T-cell (primary cell): ENCODE measurements at regions not wholly inside any gene's neighbourhood (a gene's known extent, or its start where the extent isn't known, plus 50 kb on each side); places are given as distances from the start of the nearest gene placed in this dataset.

Source experiments
- ATAC-seq, 4 experiments: fragments of 200-7000 bp in 3 of 4; fragments of 150-1000 bp in 1 of 4; cut with Tn5 transposase; replicated peaks in 1 of 4; 1 replicate in 3 of 4; 2 replicates in 1 of 4; pipeline ENCODE4 v1.10.0; 2021; ENCODE audit warnings: moderate library complexity in 3 of 4, mild to moderate bottlenecking in 2 of 4, moderate number of reproducible peaks in 1 of 4
- CTCF ChIA-PET, 2 donors: fragments of 300-600 bp; sonication (Branson Sonifier 250); formaldehyde crosslinking; loops; one replicate each; lab custom pipeline; 2022; ENCODE audit warnings: antibody characterized with exemption in 2 of 2; lab: Charles Lee
- POLR2A ChIA-PET, 2 donors: fragments of 300-600 bp; sonication (Branson Sonifier 250); formaldehyde crosslinking; loops; one replicate each; lab custom pipeline; 2022; ENCODE audit warnings: antibody characterized with exemption in 2 of 2; lab: Charles Lee
- DNase-seq, 35 experiments: peaks; one replicate each; pipeline versions ENCODE4 v3.0.0 to v3.0.0-alpha.2; 2013 to 2023
- H3K27ac ChIP-seq: one replicate; pipeline ENCODE4 v1.5.1; 2013; ENCODE audit warnings: low read length
- H3K27me3 ChIP-seq, 2 experiments: replicated peaks in 1 of 2; 1 replicate in 1 of 2; 2 replicates in 1 of 2; pipeline versions ENCODE4 v1.6.1 to v1.7.0; 2013; ENCODE audit warnings: low read length in 1 of 2, mixed read lengths in 1 of 2; ENCODE audit not compliant: control insufficient read depth in 2 of 2, insufficient read depth in 2 of 2; ENCODE audit errors: extremely low read depth in 1 of 2
- H3K36me3 ChIP-seq, 2 donors: 1 replicate in 1 of 2; 2 replicates in 1 of 2; pipeline versions ENCODE4 v1.6.1 to v1.7.0; 2013; ENCODE audit warnings: low read length in 1 of 2; ENCODE audit not compliant: control insufficient read depth in 2 of 2, insufficient read depth in 1 of 2; ENCODE audit errors: extremely low read depth in 1 of 2
- H3K4me1 ChIP-seq, 2 experiments: 1 replicate in 1 of 2; 2 replicates in 1 of 2; pipeline versions ENCODE4 v1.6.1 to v1.7.0; 2013; ENCODE audit warnings: low read length in 2 of 2, mixed read lengths in 1 of 2; ENCODE audit not compliant: insufficient read depth in 2 of 2, control insufficient read depth in 1 of 2; ENCODE audit errors: extremely low read depth in 1 of 2
- H3K4me3 ChIP-seq, 2 donors: 1 replicate in 1 of 2; 2 replicates in 1 of 2; pipeline versions ENCODE4 v1.5.1 to v1.7.0; 2013; ENCODE audit warnings: mild to moderate bottlenecking in 2 of 2, low read length in 1 of 2, moderate library complexity in 1 of 2; ENCODE audit not compliant: control insufficient read depth in 1 of 2; ENCODE audit errors: extremely low read depth in 1 of 2
- H3K9me3 ChIP-seq: 2 replicates; pipeline ENCODE4 v1.7.0; 2013
- H3K27ac Mint-ChIP-seq, 2 donors: one replicate each; pipeline ENCODE4 v1.8.0; 2020 to 2021; ENCODE audit warnings: mild to moderate bottlenecking in 2 of 2, mixed read lengths in 2 of 2
- H3K27me3 Mint-ChIP-seq, 2 donors: one replicate each; pipeline ENCODE4 v1.8.0; 2021 to 2022; ENCODE audit warnings: mixed read lengths in 2 of 2
- H3K36me3 Mint-ChIP-seq: one replicate; pipeline ENCODE4 v1.8.0; 2021; ENCODE audit warnings: mixed read lengths
- H3K4me1 Mint-ChIP-seq, 3 donors: one replicate each; pipeline ENCODE4 v1.8.0; 2020 to 2022; ENCODE audit warnings: mixed read lengths in 3 of 3, mild to moderate bottlenecking in 1 of 3
- H3K4me3 Mint-ChIP-seq, 3 donors: one replicate each; pipeline ENCODE4 v1.8.0; 2020 to 2022; ENCODE audit warnings: mild to moderate bottlenecking in 3 of 3, mixed read lengths in 3 of 3, moderate library complexity in 3 of 3
- H3K9me3 Mint-ChIP-seq, 3 donors: one replicate each; pipeline ENCODE4 v1.8.0; 2020 to 2022; ENCODE audit warnings: mixed read lengths in 3 of 3
- WGBS: methylation state at CpG from one replicate; pipeline ENCODE4 v1.1.5; 2013; ENCODE audit warnings: missing lambda C conversion rate; ENCODE audit not compliant: insufficient coverage; 5-methylcytosine and 5-hydroxymethylcytosine counted together

DNA sequence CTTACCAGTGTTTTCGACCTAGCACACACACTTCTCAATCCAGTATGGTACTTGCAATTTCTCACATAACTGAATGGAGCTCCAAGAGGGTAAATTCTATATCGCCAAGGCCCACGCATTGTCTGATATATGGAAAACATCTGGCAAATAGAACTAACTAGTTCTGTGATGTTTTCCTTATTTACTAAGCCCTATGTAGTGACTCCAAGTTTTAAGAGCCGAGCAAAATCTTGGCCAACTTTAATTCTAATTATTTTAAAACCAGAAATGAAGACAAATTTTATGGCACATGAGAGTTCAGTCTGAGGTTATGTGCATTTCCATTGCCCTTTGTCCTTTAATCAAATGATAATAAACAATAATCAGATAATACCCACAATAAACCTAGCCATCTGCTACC is 1119.7 kb upstream of the CNTNAP5 start:
- ATAC-seq (no peak), DNase-seq (no peak)
- Histone ChIP-seq H3K27ac (no peak overlapping the region), H3K36me3 (no peaks in the 10 kb centered on the region), H3K27me3 (no peaks in the 10 kb centered on the region), H3K9me3 (no peaks in the 10 kb centered on the region), H3K4me1 (no peaks in the 10 kb centered on the region), H3K4me3 (no peak overlapping the region)
- H3K27me3 Mint-ChIP-seq: no peaks in the 10 kb centered on the region
- H3K9me3 Mint-ChIP-seq: peaks cover 7 to 10% (median 9%) of the 10 kb centered on the region in 3 donors
- no peaks in the 10 kb centered on the region for H3K4me1 Mint-ChIP-seq
- ChIA-PET POLR2A (no interaction called here), CTCF (no interaction called here)
- no peaks in the 10 kb centered on the region for H3K36me3 Mint-ChIP-seq
- H3K27ac Mint-ChIP-seq: no peak overlapping the region
- no CpG with 5 or more reads among the region's 4 CpGs for WGBS
- H3K4me3 Mint-ChIP-seq: no peak overlapping the region

DNA sequence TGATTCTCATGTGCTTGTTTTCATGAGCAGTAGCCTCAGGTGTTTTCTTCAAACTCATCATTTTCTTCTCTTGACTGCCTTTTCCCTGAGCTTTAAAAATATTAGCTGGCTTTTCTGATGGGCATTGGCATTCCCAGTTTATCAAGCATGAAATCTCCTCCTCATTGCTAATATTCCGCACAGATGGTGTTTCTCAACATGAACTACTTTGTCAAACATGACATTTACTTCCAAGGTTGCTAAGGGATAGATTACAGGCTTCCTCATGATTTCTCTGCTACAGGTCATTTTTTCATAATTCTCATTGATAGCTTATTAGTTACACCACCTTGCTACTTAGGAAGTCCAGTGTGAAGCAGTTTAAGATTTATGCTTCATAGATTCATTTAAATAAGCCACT is 1116.9 kb upstream of the CNTNAP5 start:
- Histone ChIP-seq H3K36me3 (no peaks in the 10 kb centered on the region), H3K4me3 (no peak overlapping the region), H3K4me1 (no peaks in the 10 kb centered on the region), H3K9me3 (no peaks in the 10 kb centered on the region), H3K27me3 (no peaks in the 10 kb centered on the region), H3K27ac (no peak overlapping the region)
- no CpG with 5 or more reads among the region's 1 CpG for WGBS
- CTCF ChIA-PET: no interaction called here
- H3K36me3 Mint-ChIP-seq: no peaks in the 10 kb centered on the region
- no peaks in the 10 kb centered on the region for H3K4me1 Mint-ChIP-seq
- POLR2A ChIA-PET: no interaction called here
- ATAC-seq: no peak
- no peak overlapping the region for H3K4me3 Mint-ChIP-seq
- no peak for DNase-seq
- H3K27me3 Mint-ChIP-seq: no peaks in the 10 kb centered on the region
- peaks cover 6 to 16% (median 13%) of the 10 kb centered on the region in 3 donors for H3K9me3 Mint-ChIP-seq
- no peak overlapping the region for H3K27ac Mint-ChIP-seq

DNA sequence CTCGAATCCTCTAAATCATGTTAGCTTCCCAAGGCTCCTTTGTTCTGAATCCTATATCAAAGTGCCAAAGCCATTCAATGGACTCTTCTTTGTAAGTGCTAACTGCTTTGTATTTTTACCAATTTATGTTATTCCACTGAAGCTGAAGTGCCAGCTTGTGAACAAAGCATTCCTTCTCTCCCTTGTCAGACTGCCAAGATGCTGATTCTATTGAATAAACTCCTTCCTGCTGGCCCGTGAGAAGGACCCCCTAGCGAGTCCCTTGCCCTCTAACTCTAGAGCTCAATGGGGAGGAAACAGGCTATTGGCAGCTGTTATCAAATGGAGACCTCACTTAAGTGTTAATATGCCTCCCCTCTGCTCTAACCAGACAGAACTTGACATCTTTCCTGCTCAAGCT is 1097.9 kb upstream of the CNTNAP5 start:
- POLR2A ChIA-PET: no interaction called here
- H3K9me3 ChIP-seq: no peaks in the 10 kb centered on the region
- Mint-ChIP-seq H3K27ac (no peak overlapping the region), H3K4me1 (no peaks in the 10 kb centered on the region), H3K36me3 (no peaks in the 10 kb centered on the region), H3K4me3 (no peak overlapping the region), H3K9me3 (peaks cover 21 to 58% (median 43%) of the 10 kb centered on the region in 3 donors), H3K27me3 (no peaks in the 10 kb centered on the region)
- CTCF ChIA-PET: no interaction called here
- H3K4me1 ChIP-seq: no peaks in the 10 kb centered on the region
- no peaks in the 10 kb centered on the region for H3K36me3 ChIP-seq
- WGBS: 50% methylated on average over 1 of the region's 3 CpGs
- no peak for ATAC-seq
- no peak overlapping the region for H3K4me3 ChIP-seq
- DNase-seq: no peak
- no peaks in the 10 kb centered on the region for H3K27me3 ChIP-seq
- H3K27ac ChIP-seq: no peak overlapping the region

DNA sequence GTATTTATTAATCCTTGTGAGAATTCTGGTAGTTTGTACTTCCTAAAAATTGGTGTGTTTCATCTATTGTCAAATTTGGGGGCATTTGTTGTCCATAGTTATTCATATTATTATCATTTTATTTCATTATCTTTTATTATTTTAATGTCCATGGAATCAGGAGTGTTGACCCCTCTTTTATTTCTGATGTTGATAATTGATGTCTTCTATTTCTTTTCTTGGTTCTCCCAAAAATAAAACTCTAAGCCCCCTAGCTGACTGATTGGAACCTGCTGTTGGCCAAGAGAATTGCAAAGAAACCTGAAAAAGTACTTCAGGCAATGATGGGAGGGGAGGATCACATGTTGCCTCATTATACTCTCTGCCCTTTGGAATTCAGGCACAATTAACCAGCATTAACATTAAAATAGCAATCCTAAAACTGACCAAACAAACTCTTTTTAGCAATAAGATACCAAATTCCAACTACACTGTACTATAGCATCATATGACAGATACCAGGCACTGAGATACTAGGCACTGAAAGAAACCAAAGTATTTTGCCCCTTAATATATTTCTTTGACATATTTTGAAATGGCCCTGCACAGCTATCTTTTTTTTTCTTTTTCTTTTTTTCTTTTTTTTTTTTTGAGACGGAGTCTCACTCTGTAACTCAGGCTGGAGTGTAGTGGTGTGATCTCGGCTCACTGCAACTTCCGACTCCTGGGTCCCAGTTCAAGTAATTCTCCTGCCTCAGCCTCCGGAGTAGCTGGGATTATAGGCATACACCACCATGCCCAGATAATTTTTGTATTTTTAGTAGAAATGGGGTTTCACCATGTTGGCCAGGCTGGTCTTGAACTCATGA is 1097.2 kb upstream of the CNTNAP5 start:
- ChIA-PET POLR2A (no interaction called here), CTCF (no interaction called here)
- H3K27me3 Mint-ChIP-seq: no peaks in the 10 kb centered on the region
- no peaks in the 10 kb centered on the region for H3K4me1 ChIP-seq
- no peak overlapping the region for H3K4me3 ChIP-seq
- no peak overlapping the region for H3K4me3 Mint-ChIP-seq
- ATAC-seq: no peak
- no peaks in the 10 kb centered on the region for H3K4me1 Mint-ChIP-seq
- no peaks in the 10 kb centered on the region for H3K27me3 ChIP-seq
- no CpG with 5 or more reads among the region's 4 CpGs for WGBS
- no peaks in the 10 kb centered on the region for H3K36me3 ChIP-seq
- H3K36me3 Mint-ChIP-seq: no peaks in the 10 kb centered on the region
- no peak overlapping the region for H3K27ac Mint-ChIP-seq
- no peak for DNase-seq
- H3K9me3 Mint-ChIP-seq: peaks cover 19 to 54% (median 43%) of the 10 kb centered on the region in 3 donors
- H3K9me3 ChIP-seq: no peaks in the 10 kb centered on the region
- H3K27ac ChIP-seq: no peak overlapping the region

GRCh38 chr2:122929347-122929746 is 1095.7 kb upstream of the CNTNAP5 start:
- H3K27me3 ChIP-seq: no peaks in the 10 kb centered on the region
- ChIA-PET POLR2A (no interaction called here), CTCF (no interaction called here)
- H3K36me3 ChIP-seq: no peaks in the 10 kb centered on the region
- no peak for DNase-seq
- H3K36me3 Mint-ChIP-seq: no peaks in the 10 kb centered on the region
- H3K27ac ChIP-seq: no peak overlapping the region
- WGBS: 100% methylated on average over 1 of the region's 1 CpG
- no peaks in the 10 kb centered on the region for H3K9me3 ChIP-seq
- no peak overlapping the region for H3K27ac Mint-ChIP-seq
- H3K4me3 ChIP-seq: no peak overlapping the region
- H3K27me3 Mint-ChIP-seq: no peaks in the 10 kb centered on the region
- H3K4me1 Mint-ChIP-seq: no peaks in the 10 kb centered on the region
- peaks cover 16 to 44% (median 41%) of the 10 kb centered on the region in 3 donors for H3K9me3 Mint-ChIP-seq
- no peak overlapping the region for H3K4me3 Mint-ChIP-seq
- ATAC-seq: no peak
- no peaks in the 10 kb centered on the region for H3K4me1 ChIP-seq

GRCh38 chr2:122935506-122935905 is 1089.6 kb upstream of the CNTNAP5 start:
- ATAC-seq (no peak), DNase-seq (no peak)
- Mint-ChIP-seq H3K27me3 (no peaks in the 10 kb centered on the region), H3K9me3 (peaks cover 4 to 21% (median 13%) of the 10 kb centered on the region in 3 donors), H3K4me3 (no peak overlapping the region), H3K36me3 (no peaks in the 10 kb centered on the region), H3K27ac (no peak overlapping the region), H3K4me1 (no peaks in the 10 kb centered on the region)
- Histone ChIP-seq H3K4me1 (no peaks in the 10 kb centered on the region), H3K4me3 (no peak overlapping the region), H3K27ac (no peak overlapping the region), H3K36me3 (no peaks in the 10 kb centered on the region), H3K27me3 (no peaks in the 10 kb centered on the region), H3K9me3 (no peaks in the 10 kb centered on the region)
- WGBS: no CpG with 5 or more reads among the region's 2 CpGs
- ChIA-PET CTCF (no interaction called here), POLR2A (no interaction called here)
